Gastroesophageal sphincter (tissue), 3 donors: ENCODE measurements at regions not wholly inside any gene's neighbourhood (a gene's known extent, or its start where the extent isn't known, plus 50 kb on each side); places are given as distances from the start of the nearest gene placed in this dataset.

Experiments
- EP300 ChIP-seq: sonication (generic); formaldehyde crosslinking; IDR thresholded peaks from one replicate; pipeline ENCODE4 v1.6.1; 2017; ENCODE audit warnings: antibody characterized with exemption, mild to moderate bottlenecking
- POLR2A ChIP-seq, 2 donors: fragments of 450-650 bp; IDR thresholded peaks; one replicate each; pipeline ENCODE4 v1.6.1; 2017; ENCODE audit warnings: antibody characterized with exemption in 2 of 2, mild to moderate bottlenecking in 2 of 2, moderate library complexity in 1 of 2
- POLR2AphosphoS5 ChIP-seq: sonication (generic); formaldehyde crosslinking; IDR thresholded peaks from one replicate; pipeline ENCODE4 v1.6.1; 2017; ENCODE audit warnings: antibody characterized with exemption
- TF ChIP-seq, protein P1 (sequence below), 4 experiments: fragments of 200-600 bp in 2 of 4; fragments of 450-650 bp in 2 of 4; sonication (generic) in 1 of 4; IDR thresholded peaks; one replicate each; pipeline ENCODE4 v1.5.1; 2017 to 2019; ENCODE audit warnings: antibody characterized with exemption in 4 of 4, mild to moderate bottlenecking in 2 of 4, moderate library complexity in 2 of 4

DNA sequence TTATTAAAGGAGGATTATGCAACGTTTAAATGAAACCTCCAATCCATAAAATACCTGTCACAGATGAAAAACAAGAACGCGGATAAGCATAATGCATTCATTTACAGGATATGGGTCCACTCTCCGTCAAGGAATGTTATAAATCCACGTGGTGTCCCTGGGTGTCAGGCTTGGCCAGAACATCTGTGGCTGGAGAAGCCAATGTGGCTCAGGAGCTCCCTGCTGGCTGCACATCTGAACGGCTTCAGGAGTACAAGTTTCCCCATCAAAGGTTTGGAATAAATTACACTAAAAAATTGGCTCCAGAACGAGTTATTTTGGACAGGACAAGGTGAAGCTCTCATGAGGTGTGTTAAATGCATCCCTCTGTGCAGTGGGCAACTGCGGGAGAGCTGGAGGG, 87.8 kb upstream of the LEF1 start:
- TF ChIP-seq, protein P1, sequence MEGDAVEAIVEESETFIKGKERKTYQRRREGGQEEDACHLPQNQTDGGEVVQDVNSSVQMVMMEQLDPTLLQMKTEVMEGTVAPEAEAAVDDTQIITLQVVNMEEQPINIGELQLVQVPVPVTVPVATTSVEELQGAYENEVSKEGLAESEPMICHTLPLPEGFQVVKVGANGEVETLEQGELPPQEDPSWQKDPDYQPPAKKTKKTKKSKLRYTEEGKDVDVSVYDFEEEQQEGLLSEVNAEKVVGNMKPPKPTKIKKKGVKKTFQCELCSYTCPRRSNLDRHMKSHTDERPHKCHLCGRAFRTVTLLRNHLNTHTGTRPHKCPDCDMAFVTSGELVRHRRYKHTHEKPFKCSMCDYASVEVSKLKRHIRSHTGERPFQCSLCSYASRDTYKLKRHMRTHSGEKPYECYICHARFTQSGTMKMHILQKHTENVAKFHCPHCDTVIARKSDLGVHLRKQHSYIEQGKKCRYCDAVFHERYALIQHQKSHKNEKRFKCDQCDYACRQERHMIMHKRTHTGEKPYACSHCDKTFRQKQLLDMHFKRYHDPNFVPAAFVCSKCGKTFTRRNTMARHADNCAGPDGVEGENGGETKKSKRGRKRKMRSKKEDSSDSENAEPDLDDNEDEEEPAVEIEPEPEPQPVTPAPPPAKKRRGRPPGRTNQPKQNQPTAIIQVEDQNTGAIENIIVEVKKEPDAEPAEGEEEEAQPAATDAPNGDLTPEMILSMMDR (IDR thresholded peaks at IDR 0.05) = no peak
- TF ChIP-seq POLR2A (IDR thresholded peaks at IDR 0.05) (no peak), EP300 (no peak), POLR2AphosphoS5 (no peak)
